Esophagus squamous epithelium (tissue), 4 donors: ENCODE measurements at regions not wholly inside any gene's neighbourhood (a gene's known extent, or its start where the extent isn't known, plus 50 kb on each side); places are given as distances from the start of the nearest gene placed in this dataset.
"Not testable (repeated sequence)": the region's sequence is repeated elsewhere in the genome, so short reads cannot be mapped to it uniquely, and the experiment has no call there.

ENCODE experiments used
- POLR2A ChIP-seq, 4 donors: fragments of 450-650 bp; IDR thresholded peaks; one replicate each; pipeline ENCODE4 v1.6.1; 2017; ENCODE audit warnings: antibody characterized with exemption in 4 of 4, mild to moderate bottlenecking in 4 of 4, moderate library complexity in 3 of 4
- TF ChIP-seq, protein P1 (sequence below), 6 experiments: fragments of 450-650 bp in 4 of 6; fragments of 200-600 bp in 2 of 6; sonication (generic) in 2 of 6; IDR thresholded peaks; one replicate each; pipeline ENCODE4 v1.5.1; 2016 to 2019; ENCODE audit warnings: antibody characterized with exemption in 6 of 6, mild to moderate bottlenecking in 4 of 6, moderate library complexity in 4 of 6

DNA sequence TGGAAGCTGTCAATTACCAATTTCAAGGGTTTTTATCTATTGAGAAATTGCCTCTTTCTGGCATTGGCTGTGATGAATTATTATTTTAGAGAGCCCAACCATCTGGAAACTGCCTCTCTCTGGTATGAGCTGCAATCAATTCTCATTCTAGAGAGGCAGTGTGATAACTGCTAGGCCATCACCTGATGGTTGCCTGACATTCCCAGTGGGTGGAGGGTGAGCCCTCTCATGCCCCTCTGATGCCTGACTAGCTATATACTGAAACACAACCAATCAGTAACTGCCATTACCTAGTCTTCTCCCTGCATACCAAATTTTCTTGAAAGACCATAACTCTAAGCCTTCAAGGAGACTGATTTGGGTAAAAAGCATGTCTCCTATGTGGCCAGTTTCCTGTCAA is 353.9 kb upstream of the TGIF2LX start:
- not testable (repeated sequence) for TF ChIP-seq POLR2A (IDR thresholded peaks at IDR 0.05)
- TF ChIP-seq, protein P1, sequence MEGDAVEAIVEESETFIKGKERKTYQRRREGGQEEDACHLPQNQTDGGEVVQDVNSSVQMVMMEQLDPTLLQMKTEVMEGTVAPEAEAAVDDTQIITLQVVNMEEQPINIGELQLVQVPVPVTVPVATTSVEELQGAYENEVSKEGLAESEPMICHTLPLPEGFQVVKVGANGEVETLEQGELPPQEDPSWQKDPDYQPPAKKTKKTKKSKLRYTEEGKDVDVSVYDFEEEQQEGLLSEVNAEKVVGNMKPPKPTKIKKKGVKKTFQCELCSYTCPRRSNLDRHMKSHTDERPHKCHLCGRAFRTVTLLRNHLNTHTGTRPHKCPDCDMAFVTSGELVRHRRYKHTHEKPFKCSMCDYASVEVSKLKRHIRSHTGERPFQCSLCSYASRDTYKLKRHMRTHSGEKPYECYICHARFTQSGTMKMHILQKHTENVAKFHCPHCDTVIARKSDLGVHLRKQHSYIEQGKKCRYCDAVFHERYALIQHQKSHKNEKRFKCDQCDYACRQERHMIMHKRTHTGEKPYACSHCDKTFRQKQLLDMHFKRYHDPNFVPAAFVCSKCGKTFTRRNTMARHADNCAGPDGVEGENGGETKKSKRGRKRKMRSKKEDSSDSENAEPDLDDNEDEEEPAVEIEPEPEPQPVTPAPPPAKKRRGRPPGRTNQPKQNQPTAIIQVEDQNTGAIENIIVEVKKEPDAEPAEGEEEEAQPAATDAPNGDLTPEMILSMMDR (IDR thresholded peaks at IDR 0.05): not testable (repeated sequence)
